Gastroesophageal sphincter (tissue), 3 donors: ENCODE measurements at regions not wholly inside any gene's neighbourhood (a gene's known extent, or its start where the extent isn't known, plus 50 kb on each side); places are given as distances from the start of the nearest gene placed in this dataset.

Experiments
- CTCF ChIP-seq, 4 experiments: fragments of 200-600 bp in 2 of 4; fragments of 450-650 bp in 2 of 4; sonication (generic) in 1 of 4; IDR thresholded peaks; one replicate each; pipeline ENCODE4 v1.5.1; 2017 to 2019; ENCODE audit warnings: antibody characterized with exemption in 4 of 4, mild to moderate bottlenecking in 2 of 4, moderate library complexity in 2 of 4
- POLR2A ChIP-seq, 2 donors: fragments of 450-650 bp; IDR thresholded peaks; one replicate each; pipeline ENCODE4 v1.6.1; 2017; ENCODE audit warnings: antibody characterized with exemption in 2 of 2, mild to moderate bottlenecking in 2 of 2, moderate library complexity in 1 of 2
- POLR2AphosphoS5 ChIP-seq: sonication (generic); formaldehyde crosslinking; IDR thresholded peaks from one replicate; pipeline ENCODE4 v1.6.1; 2017; ENCODE audit warnings: antibody characterized with exemption

- TF ChIP-seq CTCF (IDR thresholded peaks at IDR 0.05), result no peak
- no peak for TF ChIP-seq POLR2A (IDR thresholded peaks at IDR 0.05)
- no peak for TF ChIP-seq POLR2AphosphoS5
Observed at GRCh38 chr6:118396969-118397368, 151.1 kb upstream of the PLN start.
